ENCODE measurements at regions not wholly inside any gene's neighbourhood (a gene's known extent, or its start where the extent isn't known, plus 50 kb on each side); places are given as distances from the start of the nearest gene placed in this dataset.

DNA sequence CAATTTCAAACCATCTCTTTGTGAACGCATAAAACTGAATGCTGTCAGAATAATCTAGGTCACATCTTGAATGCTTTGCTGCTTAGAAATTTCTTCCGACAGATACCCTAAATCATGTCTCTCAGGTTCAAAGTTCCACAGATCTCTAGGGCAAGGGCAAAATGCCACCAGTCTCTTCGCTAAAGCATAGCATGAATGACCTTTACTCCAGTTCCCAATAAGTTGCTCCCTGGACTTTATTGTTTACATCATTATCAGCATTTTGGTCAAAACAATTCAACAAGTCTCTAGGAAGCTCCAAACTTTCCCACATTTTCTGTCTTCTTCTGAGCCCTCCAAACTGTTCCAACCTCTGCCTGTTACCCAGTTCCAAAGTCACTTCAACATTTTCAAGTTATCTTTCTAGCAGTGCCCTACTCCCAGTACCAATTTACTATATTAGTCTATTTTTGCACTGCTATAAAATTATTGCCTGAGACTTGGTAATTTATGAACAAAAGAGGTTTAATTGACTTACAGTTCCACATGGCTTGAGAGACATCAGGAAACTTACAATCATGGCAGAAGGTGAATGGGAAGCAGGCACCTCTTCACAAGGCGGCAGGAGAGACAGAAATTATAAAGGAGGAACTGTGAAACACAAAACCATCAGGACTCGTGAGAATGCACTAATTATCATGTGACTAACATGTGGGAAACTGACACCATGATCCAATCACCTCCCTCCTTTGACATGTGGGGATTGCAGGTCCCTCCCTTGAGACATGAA lies 77.0 kb downstream of the SPRY2 start:
- Histone ChIP-seq H3K4me1 (ENCODE audit: control insufficient read depth, extremely low read depth, insufficient read depth, low read length) (no peaks in the 10 kb centered on the region), H2AFZ (ENCODE audit: control insufficient read depth, low read length) (no peak overlapping the region), H3K4me3 (ENCODE audit: control insufficient read depth in 2 of 3, extremely low read depth in 1 of 3, insufficient read depth in 2 of 3, low read depth in 1 of 3, low read length in 3 of 3) (no peak overlapping the region), H3K9me1 (ENCODE audit: control insufficient read depth, extremely low read depth, insufficient read depth, low read length) (no peaks in the 10 kb centered on the region), H3K9ac (ENCODE audit: control insufficient read depth, extremely low read depth, insufficient read depth, low read length) (no peak overlapping the region), H3K4me2 (ENCODE audit: control insufficient read depth, extremely low read depth, insufficient read depth, low read depth, low read length) (no peak overlapping the region), H3K9me3 (ENCODE audit: control insufficient read depth, low read depth, low read length) (no peaks in the 10 kb centered on the region), H3K79me2 (ENCODE audit: control insufficient read depth, insufficient read depth, low read length) (no peaks in the 10 kb centered on the region), H3K36me3 (ENCODE audit: control insufficient read depth in 2 of 2, extremely low read depth in 1 of 2, insufficient read depth in 2 of 2, low read length in 2 of 2) (no peaks in the 10 kb centered on the region), H3K27me3 (ENCODE audit: control insufficient read depth, extremely low read depth, insufficient read depth, low read length) (no peaks in the 10 kb centered on the region), H4K20me1 (ENCODE audit: control insufficient read depth, extremely low read depth, insufficient read depth, low read length) (no peaks in the 10 kb centered on the region), H3K27ac (ENCODE audit: control insufficient read depth, insufficient read depth, low read length) (no peak overlapping the region)
- no peak for TF ChIP-seq EZH2 (IDR thresholded peaks at IDR 0.05; ENCODE audit: low read length)
- TF ChIP-seq, protein P1, sequence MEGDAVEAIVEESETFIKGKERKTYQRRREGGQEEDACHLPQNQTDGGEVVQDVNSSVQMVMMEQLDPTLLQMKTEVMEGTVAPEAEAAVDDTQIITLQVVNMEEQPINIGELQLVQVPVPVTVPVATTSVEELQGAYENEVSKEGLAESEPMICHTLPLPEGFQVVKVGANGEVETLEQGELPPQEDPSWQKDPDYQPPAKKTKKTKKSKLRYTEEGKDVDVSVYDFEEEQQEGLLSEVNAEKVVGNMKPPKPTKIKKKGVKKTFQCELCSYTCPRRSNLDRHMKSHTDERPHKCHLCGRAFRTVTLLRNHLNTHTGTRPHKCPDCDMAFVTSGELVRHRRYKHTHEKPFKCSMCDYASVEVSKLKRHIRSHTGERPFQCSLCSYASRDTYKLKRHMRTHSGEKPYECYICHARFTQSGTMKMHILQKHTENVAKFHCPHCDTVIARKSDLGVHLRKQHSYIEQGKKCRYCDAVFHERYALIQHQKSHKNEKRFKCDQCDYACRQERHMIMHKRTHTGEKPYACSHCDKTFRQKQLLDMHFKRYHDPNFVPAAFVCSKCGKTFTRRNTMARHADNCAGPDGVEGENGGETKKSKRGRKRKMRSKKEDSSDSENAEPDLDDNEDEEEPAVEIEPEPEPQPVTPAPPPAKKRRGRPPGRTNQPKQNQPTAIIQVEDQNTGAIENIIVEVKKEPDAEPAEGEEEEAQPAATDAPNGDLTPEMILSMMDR (optimal IDR thresholded peaks at IDR 0.05 in 1 of 3, IDR thresholded peaks at IDR 0.05 in 1 of 3, conservative IDR thresholded peaks at IDR 0.05 in 1 of 3; ENCODE audit: extremely low read depth in 1 of 3, insufficient read depth in 2 of 3, low read length in 3 of 3), result no peak
- dilution Hi-C loops (cut with MboI; ENCODE audit: extremely low pct_ligation_motif_present, low sequenced_read_pairs), result no loop called here
- FAIRE-seq (no peak), DNase-seq (ENCODE audit: low read depth, low spot score) (no peak)

DNA sequence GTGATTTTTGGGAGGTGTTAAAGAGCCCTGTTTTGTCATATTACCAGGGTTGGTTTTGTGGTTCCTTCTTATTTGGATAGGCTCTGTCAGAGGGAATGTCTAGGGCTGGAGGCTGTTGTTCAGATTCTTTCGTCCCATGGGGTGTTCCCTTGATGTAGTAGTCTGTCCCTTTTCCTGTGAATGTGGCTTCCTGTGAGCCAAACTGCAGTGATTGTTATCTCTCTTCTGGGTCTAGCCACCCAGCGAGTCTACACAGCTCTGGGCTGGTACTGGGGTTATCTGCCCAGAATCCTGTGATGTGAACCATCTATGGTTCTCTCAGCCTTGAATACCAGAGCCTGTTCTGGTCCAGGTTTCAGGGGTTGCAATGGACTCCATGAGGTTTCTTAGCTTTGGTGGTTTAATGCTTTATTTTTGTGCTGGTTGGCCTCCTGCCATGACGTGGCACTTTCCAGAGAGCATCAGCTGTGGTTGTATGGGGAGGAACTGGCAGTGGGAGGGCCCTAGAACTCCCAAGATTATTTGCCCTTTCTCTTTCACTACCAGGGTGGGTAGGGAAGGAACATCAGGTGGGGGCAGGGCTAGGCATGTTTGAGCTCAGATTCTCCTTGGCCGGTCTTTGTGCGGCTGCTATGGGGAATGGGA lies 78.8 kb downstream of the SPRY2 start:
- H3K4me2 ChIP-seq (ENCODE audit: control insufficient read depth, extremely low read depth, insufficient read depth, low read depth, low read length), result no peak overlapping the region
- H3K9me3 ChIP-seq (ENCODE audit: control insufficient read depth, low read depth, low read length), result no peaks in the 10 kb centered on the region
- no peaks in the 10 kb centered on the region for H3K27me3 ChIP-seq (ENCODE audit: control insufficient read depth, extremely low read depth, insufficient read depth, low read length)
- DNase-seq (ENCODE audit: low read depth, low spot score) (no peak), FAIRE-seq (no peak)
- H3K36me3 ChIP-seq (ENCODE audit: control insufficient read depth in 2 of 2, extremely low read depth in 1 of 2, insufficient read depth in 2 of 2, low read length in 2 of 2), result no peaks in the 10 kb centered on the region
- H4K20me1 ChIP-seq (ENCODE audit: control insufficient read depth, extremely low read depth, insufficient read depth, low read length), result no peaks in the 10 kb centered on the region
- no peaks in the 10 kb centered on the region for H3K79me2 ChIP-seq (ENCODE audit: control insufficient read depth, insufficient read depth, low read length)
- H3K4me1 ChIP-seq (ENCODE audit: control insufficient read depth, extremely low read depth, insufficient read depth, low read length), result no peaks in the 10 kb centered on the region
- no peak overlapping the region for H3K27ac ChIP-seq (ENCODE audit: control insufficient read depth, insufficient read depth, low read length)
- H3K9ac ChIP-seq (ENCODE audit: control insufficient read depth, extremely low read depth, insufficient read depth, low read length), result no peak overlapping the region
- no peak overlapping the region for H3K4me3 ChIP-seq (ENCODE audit: control insufficient read depth in 2 of 3, extremely low read depth in 1 of 3, insufficient read depth in 2 of 3, low read depth in 1 of 3, low read length in 3 of 3)
- no peaks in the 10 kb centered on the region for H3K9me1 ChIP-seq (ENCODE audit: control insufficient read depth, extremely low read depth, insufficient read depth, low read length)
- dilution Hi-C loops (cut with MboI; ENCODE audit: extremely low pct_ligation_motif_present, low sequenced_read_pairs), result no loop called here
- TF ChIP-seq EZH2 (IDR thresholded peaks at IDR 0.05; ENCODE audit: low read length), result no peak
- TF ChIP-seq, protein P1 (optimal IDR thresholded peaks at IDR 0.05 in 1 of 3, IDR thresholded peaks at IDR 0.05 in 1 of 3, conservative IDR thresholded peaks at IDR 0.05 in 1 of 3; ENCODE audit: extremely low read depth in 1 of 3, insufficient read depth in 2 of 3, low read length in 3 of 3), result no peak
- no peak overlapping the region for H2AFZ ChIP-seq (ENCODE audit: control insufficient read depth, low read length)

Measured in keratinocyte (primary cell).